ENCODE measurements at regions not wholly inside any gene's neighbourhood (a gene's known extent, or its start where the extent isn't known, plus 50 kb on each side); places are given as distances from the start of the nearest gene placed in this dataset.

DNA sequence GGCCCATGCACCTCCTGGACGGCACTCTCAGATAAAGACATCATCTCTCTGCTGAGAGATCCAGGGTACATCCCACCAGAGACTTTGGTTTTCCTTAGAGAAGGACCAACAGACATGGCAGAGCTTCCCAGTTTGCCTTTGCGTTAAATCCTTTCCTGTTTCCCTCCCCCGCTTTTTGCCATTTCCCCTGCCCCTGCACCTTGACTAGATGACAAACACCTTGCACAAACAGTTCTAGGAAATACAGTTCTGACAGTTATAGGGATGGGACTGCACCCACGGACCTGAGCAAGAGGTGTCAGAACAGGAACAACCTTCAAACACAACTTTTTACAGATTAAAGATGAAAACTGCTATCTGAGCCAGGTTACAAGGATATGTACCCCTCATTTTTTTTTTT, 288.9 kb downstream of the MSX2 start:
- FAIRE-seq: no peak
- TF ChIP-seq TFCP2L1 (CRISPR knock-in tag; IDR thresholded peaks at IDR 0.05): no peak
- no peak for TF ChIP-seq POLR2AphosphoS2 (conservative IDR thresholded peaks at IDR 0.05; ENCODE audit: low read length)
- TF ChIP-seq ZFP36 (IDR thresholded peaks at IDR 0.05; ENCODE audit: borderline replicate concordance, partially characterized antibody): no peak
- TF ChIP-seq CBX8 (IDR thresholded peaks at IDR 0.05): no peak
- no peak for TF ChIP-seq ZSCAN20 (CRISPR knock-in tag; IDR thresholded peaks at IDR 0.05)
- TF ChIP-seq HEYL (CRISPR knock-in tag; IDR thresholded peaks at IDR 0.05): no peak
- no peak for TF ChIP-seq CTCF (IDR thresholded peaks at IDR 0.05)
- TF ChIP-seq MAFK (IDR thresholded peaks at IDR 0.05; ENCODE audit: partially characterized antibody): no peak
- no peak for TF ChIP-seq RFX5 (IDR thresholded peaks at IDR 0.05)
- TF ChIP-seq, protein P1, sequence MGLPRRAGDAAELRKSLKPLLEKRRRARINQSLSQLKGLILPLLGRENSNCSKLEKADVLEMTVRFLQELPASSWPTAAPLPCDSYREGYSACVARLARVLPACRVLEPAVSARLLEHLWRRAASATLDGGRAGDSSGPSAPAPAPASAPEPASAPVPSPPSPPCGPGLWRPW (IDR thresholded peaks at IDR 0.05): no peak
- no peak for TF ChIP-seq KDM1A (IDR thresholded peaks at IDR 0.05; ENCODE audit: low read depth)
- no peak for TF ChIP-seq HOXB13 (CRISPR knock-in tag; IDR thresholded peaks at IDR 0.05; ENCODE audit: low read depth)
- no peak for TF ChIP-seq CEBPB (IDR thresholded peaks at IDR 0.05)
- TF ChIP-seq FOSL2 (IDR thresholded peaks at IDR 0.05): no peak
- no peak for TF ChIP-seq FOSL2 (CRISPR knock-in tag; IDR thresholded peaks at IDR 0.05)
- TF ChIP-seq NR3C1 (IDR thresholded peaks at IDR 0.05): no peak
- no peak for TF ChIP-seq RNF2 (IDR thresholded peaks at IDR 0.05; ENCODE audit: borderline replicate concordance, low read depth)
- no peak for TF ChIP-seq BHLHE40 (IDR thresholded peaks at IDR 0.05; ENCODE audit: low read depth, low read length)
- no peak for TF ChIP-seq CHD4 (IDR thresholded peaks at IDR 0.05; ENCODE audit: borderline replicate concordance)
- Histone ChIP-seq H3K9me3 (no peaks in the 10 kb centered on the region), H3K4me2 (no peak overlapping the region), H3K4me1 (peaks cover 22% of the 10 kb centered on the region), H3K4me3 (no peak overlapping the region), H3K27ac (peak overlapping the region; percentile 18 to 45; a peak in 2 of 6 replicates)
- POLR2A ChIA-PET: no interaction called here
- ATAC-seq: no peak
- WGBS (ENCODE audit: missing lambda C conversion rate): 53% methylated on average over 4 of the region's 4 CpGs
- no peak for DNase-seq (ENCODE audit: low read depth in 1 of 2, low spot score in 1 of 2)
- CTCF ChIA-PET: interaction anchor here (0.6 kb wide), 1 partner anchor 452 kb away, joined by 3 read pairs; no protein-coding TSS in a partner anchor

GRCh38 chr5:175012267-175012666, 287.9 kb downstream of the MSX2 start:
- no peak overlapping the region for H3K4me2 ChIP-seq
- no peak for DNase-seq (ENCODE audit: low read depth in 1 of 2, low spot score in 1 of 2)
- no peak for FAIRE-seq
- ChIA-PET POLR2A (no interaction called here), CTCF (no interaction called here)
- H3K4me3 ChIP-seq: no peak overlapping the region
- peaks cover 22% of the 10 kb centered on the region for H3K4me1 ChIP-seq
- 49% methylated on average over 8 of the region's 8 CpGs for WGBS (ENCODE audit: missing lambda C conversion rate)
- H3K9me3 ChIP-seq: no peaks in the 10 kb centered on the region
- H3K27ac ChIP-seq: no peak overlapping the region
- no peak for ATAC-seq
- TF ChIP-seq FOXS1 (CRISPR knock-in tag; IDR thresholded peaks at IDR 0.05): no peak
- no peak for TF ChIP-seq HDAC2 (IDR thresholded peaks at IDR 0.05)
- TF ChIP-seq JUN (IDR thresholded peaks at IDR 0.05): no peak
- TF ChIP-seq MAX (IDR thresholded peaks at IDR 0.05): no peak
- no peak for TF ChIP-seq RARB (CRISPR knock-in tag; IDR thresholded peaks at IDR 0.05)
- TF ChIP-seq FOSL2 (IDR thresholded peaks at IDR 0.05): no peak
- TF ChIP-seq FOSL2 (CRISPR knock-in tag; IDR thresholded peaks at IDR 0.05): no peak
- no peak for TF ChIP-seq MYC (IDR thresholded peaks at IDR 0.05; ENCODE audit: borderline replicate concordance, low read length)
- TF ChIP-seq HOXB13 (CRISPR knock-in tag; IDR thresholded peaks at IDR 0.05; ENCODE audit: low read depth): no peak
- no peak for TF ChIP-seq ESRRA (IDR thresholded peaks at IDR 0.05; ENCODE audit: borderline replicate concordance, low read length)
- no peak for TF ChIP-seq RCOR1 (IDR thresholded peaks at IDR 0.05; ENCODE audit: low read depth, low read length)
- no peak for TF ChIP-seq HOXA7 (CRISPR knock-in tag; IDR thresholded peaks at IDR 0.05)
- TF ChIP-seq, protein P2, sequence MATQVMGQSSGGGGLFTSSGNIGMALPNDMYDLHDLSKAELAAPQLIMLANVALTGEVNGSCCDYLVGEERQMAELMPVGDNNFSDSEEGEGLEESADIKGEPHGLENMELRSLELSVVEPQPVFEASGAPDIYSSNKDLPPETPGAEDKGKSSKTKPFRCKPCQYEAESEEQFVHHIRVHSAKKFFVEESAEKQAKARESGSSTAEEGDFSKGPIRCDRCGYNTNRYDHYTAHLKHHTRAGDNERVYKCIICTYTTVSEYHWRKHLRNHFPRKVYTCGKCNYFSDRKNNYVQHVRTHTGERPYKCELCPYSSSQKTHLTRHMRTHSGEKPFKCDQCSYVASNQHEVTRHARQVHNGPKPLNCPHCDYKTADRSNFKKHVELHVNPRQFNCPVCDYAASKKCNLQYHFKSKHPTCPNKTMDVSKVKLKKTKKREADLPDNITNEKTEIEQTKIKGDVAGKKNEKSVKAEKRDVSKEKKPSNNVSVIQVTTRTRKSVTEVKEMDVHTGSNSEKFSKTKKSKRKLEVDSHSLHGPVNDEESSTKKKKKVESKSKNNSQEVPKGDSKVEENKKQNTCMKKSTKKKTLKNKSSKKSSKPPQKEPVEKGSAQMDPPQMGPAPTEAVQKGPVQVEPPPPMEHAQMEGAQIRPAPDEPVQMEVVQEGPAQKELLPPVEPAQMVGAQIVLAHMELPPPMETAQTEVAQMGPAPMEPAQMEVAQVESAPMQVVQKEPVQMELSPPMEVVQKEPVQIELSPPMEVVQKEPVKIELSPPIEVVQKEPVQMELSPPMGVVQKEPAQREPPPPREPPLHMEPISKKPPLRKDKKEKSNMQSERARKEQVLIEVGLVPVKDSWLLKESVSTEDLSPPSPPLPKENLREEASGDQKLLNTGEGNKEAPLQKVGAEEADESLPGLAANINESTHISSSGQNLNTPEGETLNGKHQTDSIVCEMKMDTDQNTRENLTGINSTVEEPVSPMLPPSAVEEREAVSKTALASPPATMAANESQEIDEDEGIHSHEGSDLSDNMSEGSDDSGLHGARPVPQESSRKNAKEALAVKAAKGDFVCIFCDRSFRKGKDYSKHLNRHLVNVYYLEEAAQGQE (IDR thresholded peaks at IDR 0.05): no peak
- TF ChIP-seq BCL3 (IDR thresholded peaks at IDR 0.05): no peak
- TF ChIP-seq, protein P1 (IDR thresholded peaks at IDR 0.05): no peak
- no peak for TF ChIP-seq ZSCAN20 (CRISPR knock-in tag; IDR thresholded peaks at IDR 0.05)
- TF ChIP-seq ZC3H11A (IDR thresholded peaks at IDR 0.05): no peak
- no peak for TF ChIP-seq CBX2 (IDR thresholded peaks at IDR 0.05; ENCODE audit: borderline replicate concordance, low read depth)
- TF ChIP-seq TFCP2L1 (CRISPR knock-in tag; IDR thresholded peaks at IDR 0.05): no peak

Data from A549 (cell line).